ENCODE measurements at regions not wholly inside any gene's neighbourhood (a gene's known extent, or its start where the extent isn't known, plus 50 kb on each side); places are given as distances from the start of the nearest gene placed in this dataset.

DNA sequence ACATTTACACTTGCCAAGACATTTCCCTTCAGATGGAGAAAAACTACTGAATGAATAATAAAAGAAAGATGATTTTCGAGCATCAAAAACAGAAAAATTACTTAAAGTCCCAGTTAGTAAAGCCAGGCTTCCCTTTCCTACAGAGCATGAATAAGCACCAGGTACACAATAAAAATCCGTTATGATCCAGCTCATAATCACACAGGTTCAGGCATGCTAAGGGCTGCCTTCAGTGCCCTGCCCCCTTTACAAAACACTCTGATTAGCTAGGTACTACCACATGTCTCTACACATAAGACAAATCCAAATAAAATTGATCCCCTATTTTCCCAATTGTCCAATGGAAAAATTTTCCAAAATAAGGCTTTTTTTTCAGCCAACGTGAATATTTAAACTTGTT lies 413.2 kb upstream of the LRATD1 start:
- TF ChIP-seq, protein P1, sequence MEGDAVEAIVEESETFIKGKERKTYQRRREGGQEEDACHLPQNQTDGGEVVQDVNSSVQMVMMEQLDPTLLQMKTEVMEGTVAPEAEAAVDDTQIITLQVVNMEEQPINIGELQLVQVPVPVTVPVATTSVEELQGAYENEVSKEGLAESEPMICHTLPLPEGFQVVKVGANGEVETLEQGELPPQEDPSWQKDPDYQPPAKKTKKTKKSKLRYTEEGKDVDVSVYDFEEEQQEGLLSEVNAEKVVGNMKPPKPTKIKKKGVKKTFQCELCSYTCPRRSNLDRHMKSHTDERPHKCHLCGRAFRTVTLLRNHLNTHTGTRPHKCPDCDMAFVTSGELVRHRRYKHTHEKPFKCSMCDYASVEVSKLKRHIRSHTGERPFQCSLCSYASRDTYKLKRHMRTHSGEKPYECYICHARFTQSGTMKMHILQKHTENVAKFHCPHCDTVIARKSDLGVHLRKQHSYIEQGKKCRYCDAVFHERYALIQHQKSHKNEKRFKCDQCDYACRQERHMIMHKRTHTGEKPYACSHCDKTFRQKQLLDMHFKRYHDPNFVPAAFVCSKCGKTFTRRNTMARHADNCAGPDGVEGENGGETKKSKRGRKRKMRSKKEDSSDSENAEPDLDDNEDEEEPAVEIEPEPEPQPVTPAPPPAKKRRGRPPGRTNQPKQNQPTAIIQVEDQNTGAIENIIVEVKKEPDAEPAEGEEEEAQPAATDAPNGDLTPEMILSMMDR (tag by site-specific recombination; IDR thresholded peaks at IDR 0.05) = no peak
- TF ChIP-seq ZNF292 (tag by site-specific recombination; IDR thresholded peaks at IDR 0.05; ENCODE audit: borderline replicate concordance, low read depth) (no peak), SETDB1 (IDR thresholded peaks at IDR 0.05; ENCODE audit: insufficient read length, low read length) (no peak)
